ENCODE measurements at regions not wholly inside any gene's neighbourhood (a gene's known extent, or its start where the extent isn't known, plus 50 kb on each side); places are given as distances from the start of the nearest gene placed in this dataset.

GRCh38 chr13:50711131-50711815 lies 132.2 kb downstream of the DLEU7 start:
- no peak for DNase-seq (ENCODE audit: low read depth in 4 of 4, low spot score in 3 of 4)

DNA sequence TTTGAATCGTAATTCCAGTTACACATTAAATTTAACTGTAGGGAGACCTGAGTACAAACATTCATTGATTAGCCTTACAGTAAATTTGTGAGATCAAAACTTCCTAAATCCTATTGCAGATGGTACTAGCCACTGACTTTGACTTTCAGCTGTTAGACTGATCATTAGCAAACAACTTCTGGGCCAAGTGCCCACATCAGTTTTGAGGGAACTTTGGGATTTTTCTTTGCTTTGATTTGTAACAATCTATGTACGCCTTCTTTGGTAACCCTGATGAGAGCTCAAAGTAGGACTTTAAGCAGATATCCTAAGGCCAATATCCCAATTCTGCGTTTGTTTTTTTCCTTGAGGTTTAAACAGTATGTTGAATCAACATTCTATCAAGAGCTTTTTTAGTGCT lies 131.5 kb downstream of the DLEU7 start:
- no peak for DNase-seq (ENCODE audit: low read depth in 4 of 4, low spot score in 3 of 4)

- no peak for DNase-seq (ENCODE audit: low read depth in 4 of 4, low spot score in 3 of 4)
These were observed 131.0 kb downstream of the DLEU7 start for GRCh38 chr13:50712456-50712855.

- DNase-seq (ENCODE audit: low read depth in 4 of 4, low spot score in 3 of 4) = no peak
These were observed 130.6 kb downstream of the DLEU7 start for GRCh38 chr13:50712881-50713280.

DNA sequence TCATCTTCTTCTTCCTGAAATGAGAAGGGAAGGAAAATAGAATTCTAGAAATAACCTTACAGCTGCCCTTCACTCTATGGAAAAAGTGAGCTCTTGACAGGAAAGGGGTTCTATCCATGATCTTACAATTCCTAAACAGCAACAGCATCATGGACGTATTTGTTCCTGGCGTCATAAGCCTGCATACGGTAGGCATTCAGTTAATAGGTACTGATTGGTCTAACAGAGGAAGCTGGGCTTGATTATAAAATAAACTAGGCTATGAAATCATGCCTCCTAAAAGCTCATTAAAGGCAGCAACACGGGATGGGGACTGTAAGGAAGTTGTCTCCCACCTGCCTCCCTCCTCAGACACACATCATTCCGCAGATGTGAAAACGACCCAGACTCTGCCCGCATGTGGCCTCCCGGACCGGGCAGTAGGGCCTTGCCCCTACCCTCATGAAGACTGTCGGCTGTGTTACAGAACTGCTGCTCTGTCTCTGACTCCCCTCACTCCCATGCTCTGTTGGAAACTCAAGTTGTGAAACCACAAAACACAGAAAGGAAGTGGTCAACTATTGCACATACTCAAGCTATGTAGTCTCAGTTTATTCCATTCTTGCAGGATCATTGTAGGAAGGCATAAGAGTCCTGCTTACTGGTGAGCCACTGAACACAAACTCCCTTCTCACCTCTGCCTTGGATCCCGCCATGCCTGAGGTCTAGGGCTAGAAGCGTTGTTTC lies 129.8 kb downstream of the DLEU7 start:
- DNase-seq (ENCODE audit: low read depth in 4 of 4, low spot score in 3 of 4) = no peak

DNA sequence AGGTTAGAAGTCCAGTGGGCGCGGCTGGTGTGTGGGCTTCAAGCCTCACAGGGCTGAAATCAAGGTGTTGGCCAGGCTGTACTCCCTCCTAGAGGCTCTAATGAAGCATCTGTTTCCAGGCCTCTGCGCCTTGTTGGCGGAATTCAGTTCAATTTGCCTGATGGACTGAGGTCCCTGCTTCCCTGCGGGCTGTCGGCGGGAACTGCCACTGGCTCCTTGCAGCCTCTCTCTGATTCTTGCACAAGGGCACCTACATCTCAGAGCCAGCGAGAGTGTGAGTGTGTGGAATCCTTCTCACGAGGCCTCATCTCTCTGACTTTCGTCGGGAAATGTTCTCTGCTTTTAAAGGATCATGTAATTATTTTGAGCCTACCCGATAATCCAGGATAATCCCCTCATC lies 128.6 kb downstream of the DLEU7 start:
- DNase-seq (ENCODE audit: low read depth in 4 of 4, low spot score in 3 of 4) = no peak

DNA sequence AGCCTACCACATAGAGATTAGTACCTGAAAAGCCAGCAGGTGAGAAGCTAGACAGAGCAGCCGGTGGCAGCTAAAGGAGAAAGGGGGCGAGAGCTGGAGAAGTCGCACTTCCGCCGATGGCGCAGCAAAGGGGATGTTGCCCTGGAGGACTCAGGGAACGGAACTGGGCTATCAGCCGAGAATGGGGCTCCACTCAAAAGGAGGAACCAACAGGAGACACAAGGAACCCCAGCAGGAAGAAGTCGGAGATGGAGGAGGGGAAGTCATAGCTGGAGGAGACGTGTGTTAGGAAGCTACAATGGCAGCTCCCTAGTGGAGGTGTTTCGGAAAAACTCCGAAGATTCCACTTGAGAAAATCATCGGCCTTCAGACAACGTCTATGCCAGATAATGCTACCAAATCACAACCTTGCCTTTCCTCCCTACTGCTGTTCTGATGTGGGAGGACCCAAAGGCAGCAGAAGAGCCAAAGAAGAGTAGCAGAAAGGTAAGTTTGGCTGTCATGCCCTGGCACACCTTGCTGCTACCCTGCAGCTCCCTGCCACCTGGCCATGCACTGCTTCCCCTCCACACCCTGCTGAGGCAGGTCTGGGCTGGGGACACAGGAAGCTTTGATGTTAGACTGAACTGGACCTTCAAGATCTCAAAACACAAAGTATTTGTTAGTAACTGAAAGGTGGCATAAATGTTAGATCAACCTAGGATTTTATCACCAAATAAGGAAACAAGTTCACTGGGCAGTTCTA lies 127.9 kb downstream of the DLEU7 start:
- DNase-seq (ENCODE audit: low read depth in 4 of 4, low spot score in 3 of 4) = no peak

GRCh38 chr13:50720861-50721671 lies 122.4 kb downstream of the DLEU7 start:
- no peak for DNase-seq (ENCODE audit: low read depth in 4 of 4, low spot score in 3 of 4)

DNA sequence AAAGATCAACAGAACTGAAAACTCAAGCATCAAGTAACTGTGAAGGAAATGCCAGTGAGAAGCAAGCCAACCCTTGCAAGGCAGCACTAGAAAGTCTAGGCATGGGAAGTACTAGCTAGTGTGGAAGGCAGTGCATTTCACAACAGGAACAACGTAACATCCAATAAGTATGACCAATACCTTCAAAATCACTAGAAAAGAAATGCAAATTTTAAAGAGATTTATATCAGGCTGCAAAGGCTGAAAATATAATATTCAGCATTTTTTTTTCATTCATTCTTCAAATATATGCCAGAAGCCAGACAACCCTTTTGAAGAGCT lies 121.9 kb downstream of the DLEU7 start:
- no peak for DNase-seq (ENCODE audit: low read depth in 4 of 4, low spot score in 3 of 4)

DNA sequence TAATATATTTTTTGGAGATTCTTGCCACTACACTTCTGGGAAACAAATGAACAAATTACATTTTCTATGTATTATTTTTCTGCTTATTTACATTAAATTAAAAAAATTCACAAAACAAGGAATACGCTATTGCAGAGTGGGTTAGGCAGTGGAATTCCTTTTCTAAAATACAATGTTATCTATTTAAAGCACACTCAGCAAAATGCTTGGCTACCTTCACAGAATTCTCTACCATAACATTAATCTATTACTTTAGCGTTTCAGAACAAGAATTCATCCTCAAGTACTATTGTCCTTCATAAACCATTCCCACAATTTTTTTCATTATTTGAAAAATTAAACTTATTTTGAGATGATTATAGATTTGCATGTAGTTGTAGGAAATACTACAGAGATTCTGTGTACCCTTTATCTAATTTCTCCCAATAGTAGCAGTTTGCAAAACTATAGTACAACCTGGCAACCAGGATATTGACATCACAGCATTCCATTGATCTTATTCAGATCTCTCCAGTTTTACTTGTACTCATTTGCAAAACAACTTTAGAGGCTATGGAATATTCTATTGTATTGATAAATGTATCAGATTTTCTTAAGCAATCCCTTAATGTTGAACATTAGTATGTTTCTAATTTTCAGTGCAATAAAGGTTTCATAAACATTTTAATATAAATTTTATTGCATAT lies 120.9 kb downstream of the DLEU7 start:
- no peak for DNase-seq (ENCODE audit: low read depth in 4 of 4, low spot score in 3 of 4)

GRCh38 chr13:50724438-50724837 lies 119.1 kb downstream of the DLEU7 start:
- no peak for DNase-seq (ENCODE audit: low read depth in 4 of 4, low spot score in 3 of 4)

GRCh38 chr13:50724913-50725312 lies 118.6 kb downstream of the DLEU7 start:
- no peak for DNase-seq (ENCODE audit: low read depth in 4 of 4, low spot score in 3 of 4)

DNA sequence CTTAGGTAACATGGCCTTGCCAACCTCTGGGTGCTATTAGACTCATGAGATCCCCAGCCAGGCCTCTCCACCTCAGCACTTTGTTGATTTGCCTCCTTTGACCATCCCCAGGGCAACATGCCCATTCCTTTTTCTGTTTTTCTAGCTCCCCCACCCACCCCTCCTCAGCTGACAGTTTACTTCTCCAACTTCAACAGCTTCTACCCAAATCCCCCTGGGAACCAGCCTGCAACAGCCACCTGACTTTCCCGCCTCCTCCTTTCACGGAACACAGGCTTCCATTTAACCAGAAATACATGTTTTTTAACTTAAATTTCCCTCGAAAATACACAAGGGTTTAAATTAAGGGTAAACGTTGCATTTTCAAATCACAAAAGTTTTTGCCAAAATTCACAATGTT lies 117.3 kb downstream of the DLEU7 start:
- DNase-seq (ENCODE audit: low read depth in 4 of 4, low spot score in 3 of 4) = no peak

DNA sequence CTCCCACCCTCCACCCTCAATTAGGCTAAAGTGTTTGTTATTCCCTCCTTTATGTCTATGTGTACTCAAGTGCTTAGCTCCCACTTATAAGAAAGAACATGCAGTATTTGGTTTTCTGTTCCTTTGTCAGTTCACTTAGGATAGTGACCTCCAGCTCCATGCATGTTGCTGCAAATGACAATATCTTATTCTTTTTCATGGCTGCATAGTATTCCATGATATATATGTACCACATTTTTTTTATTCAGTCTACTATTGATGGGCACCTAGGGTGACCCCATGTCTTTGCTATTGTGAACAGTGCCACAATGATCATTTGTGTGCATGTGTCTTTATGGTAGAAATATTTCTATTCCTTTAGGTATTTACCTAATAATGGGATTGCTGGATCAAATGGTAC lies 114.3 kb downstream of the DLEU7 start:
- DNase-seq (ENCODE audit: low read depth in 4 of 4, low spot score in 3 of 4) = no peak

- no peak for DNase-seq (ENCODE audit: low read depth in 4 of 4, low spot score in 3 of 4)
These were observed 112.8 kb downstream of the DLEU7 start for GRCh38 chr13:50730496-50731351.

GRCh38 chr13:50731400-50731799 lies 112.1 kb downstream of the DLEU7 start:
- no peak for DNase-seq (ENCODE audit: low read depth in 4 of 4, low spot score in 3 of 4)

DNA sequence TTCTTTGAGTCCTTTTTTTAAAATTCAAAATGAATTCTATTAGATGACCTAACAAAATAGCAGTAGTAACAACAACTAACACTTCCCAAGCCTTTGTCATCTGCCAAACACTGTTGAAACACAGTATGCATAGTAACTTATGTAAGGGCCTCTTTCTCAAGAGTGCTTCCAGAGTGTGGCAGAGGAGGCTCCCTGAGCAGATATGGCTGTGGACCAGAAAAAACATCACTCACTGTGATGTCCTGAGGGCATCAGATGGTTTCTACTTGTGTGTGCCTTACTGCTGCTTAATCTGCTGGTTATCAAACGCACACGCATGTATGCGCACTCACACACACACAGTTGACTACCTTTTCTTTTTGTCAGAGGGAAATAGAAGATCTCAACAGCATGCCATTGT lies 110.8 kb downstream of the DLEU7 start:
- no peak for DNase-seq (ENCODE audit: low read depth in 4 of 4, low spot score in 3 of 4)

DNA sequence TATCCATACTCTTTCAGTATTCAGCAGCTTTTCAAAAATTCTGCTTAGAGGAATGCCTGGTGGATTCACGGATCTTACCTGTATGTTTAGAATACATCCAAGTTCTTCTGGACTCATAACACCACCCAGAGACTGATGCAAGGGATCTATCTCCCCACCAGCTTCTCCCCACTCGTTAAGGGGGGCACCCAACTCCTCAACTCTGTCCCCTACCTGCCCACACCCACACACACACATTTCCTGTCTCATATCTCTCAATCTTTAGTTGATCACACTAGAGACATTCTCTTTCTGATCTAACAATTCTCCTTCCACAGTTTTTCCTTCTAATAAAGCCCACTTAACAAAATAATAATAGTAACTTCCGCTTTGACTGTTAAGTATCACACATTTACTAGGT lies 110.1 kb downstream of the DLEU7 start:
- no peak for DNase-seq (ENCODE audit: low read depth in 4 of 4, low spot score in 3 of 4)

- DNase-seq (ENCODE audit: low read depth in 4 of 4, low spot score in 3 of 4) = no peak
These were observed 108.4 kb downstream of the DLEU7 start for GRCh38 chr13:50735071-50735470.

Measured in left renal pelvis (tissue), 4 donors.